ENCODE measurements at regions not wholly inside any gene's neighbourhood (a gene's known extent, or its start where the extent isn't known, plus 50 kb on each side); places are given as distances from the start of the nearest gene placed in this dataset.
"Not testable (repeated sequence)": the region's sequence is repeated elsewhere in the genome, so short reads cannot be mapped to it uniquely, and the experiment has no call there.

- no peak for DNase-seq (ENCODE audit: low read depth in 2 of 2)
These were observed 270.1 kb downstream of the QDPR start for GRCh38 chr4:17241835-17242234.

GRCh38 chr4:17238633-17239032 lies 273.3 kb downstream of the QDPR start:
- no peak for DNase-seq (ENCODE audit: low read depth in 2 of 2)

GRCh38 chr4:17236686-17237085 lies 275.2 kb downstream of the QDPR start:
- DNase-seq (ENCODE audit: low read depth in 2 of 2), result no peak

- no peak for DNase-seq (ENCODE audit: low read depth in 2 of 2)
These were observed 277.2 kb downstream of the QDPR start for GRCh38 chr4:17234678-17235077.

- no peak for DNase-seq (ENCODE audit: low read depth in 2 of 2)
These were observed 279.2 kb downstream of the QDPR start for GRCh38 chr4:17232566-17233253.

- DNase-seq (ENCODE audit: low read depth in 2 of 2), result not testable (repeated sequence)
These were observed 279.9 kb downstream of the QDPR start for GRCh38 chr4:17231880-17232475.

- no peak for DNase-seq (ENCODE audit: low read depth in 2 of 2)
These were observed 281.2 kb downstream of the QDPR start for GRCh38 chr4:17230727-17231126.

GRCh38 chr4:17220816-17221215 lies 291.1 kb downstream of the QDPR start:
- no peak for DNase-seq (ENCODE audit: low read depth in 2 of 2)

- no peak for DNase-seq (ENCODE audit: low read depth in 2 of 2)
These were observed 293.1 kb downstream of the QDPR start for GRCh38 chr4:17218786-17219185.

GRCh38 chr4:17206829-17207801 lies 304.8 kb downstream of the QDPR start:
- DNase-seq (ENCODE audit: low read depth in 2 of 2), result no peak

GRCh38 chr4:17204908-17205307 lies 306.5 kb upstream of the LDB2 start:
- DNase-seq (ENCODE audit: low read depth in 2 of 2), result no peak

GRCh38 chr4:17203797-17204196 lies 305.4 kb upstream of the LDB2 start:
- no peak for DNase-seq (ENCODE audit: low read depth in 2 of 2)

GRCh38 chr4:17197070-17197469 lies 298.6 kb upstream of the LDB2 start:
- no peak for DNase-seq (ENCODE audit: low read depth in 2 of 2)

GRCh38 chr4:17195461-17196275 lies 297.2 kb upstream of the LDB2 start:
- DNase-seq (ENCODE audit: low read depth in 2 of 2), result no peak

GRCh38 chr4:17194586-17194985 lies 296.1 kb upstream of the LDB2 start:
- no peak for DNase-seq (ENCODE audit: low read depth in 2 of 2)

- DNase-seq (ENCODE audit: low read depth in 2 of 2), result no peak
These were observed 291.3 kb upstream of the LDB2 start for GRCh38 chr4:17189759-17190158.

- DNase-seq (ENCODE audit: low read depth in 2 of 2), result no peak
These were observed 290.9 kb upstream of the LDB2 start for GRCh38 chr4:17189401-17189720.

GRCh38 chr4:17188547-17189400 lies 290.3 kb upstream of the LDB2 start:
- DNase-seq (ENCODE audit: low read depth in 2 of 2), result no peak

- no peak for DNase-seq (ENCODE audit: low read depth in 2 of 2)
These were observed 289.7 kb upstream of the LDB2 start for GRCh38 chr4:17188125-17188524.

- DNase-seq (ENCODE audit: low read depth in 2 of 2), result no peak
These were observed 288.6 kb upstream of the LDB2 start for GRCh38 chr4:17187003-17187402.

GRCh38 chr4:17182888-17183287 lies 284.4 kb upstream of the LDB2 start:
- DNase-seq (ENCODE audit: low read depth in 2 of 2), result no peak

Data from stimulated activated CD8-positive, alpha-beta memory T cell treated with anti-CD3 and anti-CD28 coated beads, Interleukin-2, amount 100 ng/mL, for 48 hours (primary cell).